Occipital lobe (tissue), 1 donor: ENCODE measurements at regions not wholly inside any gene's neighbourhood (a gene's known extent, or its start where the extent isn't known, plus 50 kb on each side); places are given as distances from the start of the nearest gene placed in this dataset.
A peak's percentile ranks its signal among the peaks of the same experiment; 100 is the strongest.
"Not testable (repeated sequence)": the region's sequence is repeated elsewhere in the genome, so short reads cannot be mapped to it uniquely, and the experiment has no call there.

Experiments
- DNase-seq: peaks from one replicate; lab custom pipeline; 2025; lab: John Stamatoyannopoulos, UW

DNA sequence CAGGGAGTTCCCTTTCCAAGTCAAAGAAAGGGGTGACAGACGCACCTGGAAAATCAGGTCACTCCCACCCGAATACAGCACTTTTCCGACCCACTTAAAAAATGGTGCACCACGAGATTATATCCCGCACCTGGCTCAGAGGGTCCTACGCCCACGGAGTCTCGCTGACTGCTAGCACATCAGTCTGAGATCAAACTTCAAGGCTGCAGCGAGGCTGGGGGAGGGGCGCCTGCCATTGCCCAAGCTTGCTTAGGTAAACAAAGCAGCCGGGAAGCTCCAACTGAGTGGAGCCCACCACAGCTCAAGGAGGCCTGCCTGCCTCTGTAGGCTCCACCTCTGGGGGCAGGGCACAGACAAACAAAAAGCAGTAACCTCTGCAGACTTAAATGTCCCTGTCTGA is 277.8 kb upstream of the ARHGAP42 start:
- not testable (repeated sequence) for DNase-seq

GRCh38 chr11:100419518-100419917 is 267.6 kb upstream of the ARHGAP42 start:
- no peak for DNase-seq

DNA sequence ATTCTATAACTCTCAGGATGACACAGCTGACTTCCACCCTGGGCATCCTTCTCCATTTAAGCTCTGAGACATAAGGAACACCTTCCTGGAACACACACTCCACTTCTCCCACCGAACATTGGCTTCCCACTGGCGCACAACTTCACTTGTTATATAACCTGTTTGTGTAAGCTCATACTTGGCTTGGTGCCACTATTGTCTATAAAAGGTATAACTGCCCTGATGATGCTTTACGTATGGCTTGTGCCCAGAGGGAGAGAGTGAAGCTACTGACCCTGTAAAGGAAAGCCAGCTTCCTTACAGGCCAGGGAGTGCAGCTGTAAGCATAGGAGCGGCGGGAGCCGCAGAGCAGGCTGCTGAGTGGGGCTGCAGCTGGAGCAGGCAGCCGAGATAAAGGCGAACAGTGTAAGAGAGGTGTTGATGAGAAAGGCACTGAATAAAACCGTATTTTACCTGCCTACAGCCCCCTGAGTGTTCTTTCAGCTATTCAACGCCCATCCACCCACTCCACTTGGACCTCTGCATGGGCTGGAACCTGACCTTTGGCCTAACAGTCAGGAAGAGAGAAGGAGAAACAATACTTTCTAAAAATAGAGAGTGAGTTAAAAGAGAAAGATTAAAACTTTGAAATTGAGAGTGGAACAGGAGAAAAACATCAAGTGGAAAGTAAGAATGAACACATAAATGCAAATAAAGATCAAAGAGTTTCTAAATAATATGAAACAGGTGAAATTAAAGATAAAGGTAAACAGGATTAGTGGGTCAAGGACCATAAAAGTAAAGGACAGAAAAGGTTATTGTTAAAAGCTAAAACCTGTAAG is 252.1 kb upstream of the ARHGAP42 start:
- no peak for DNase-seq

GRCh38 chr11:100438376-100438775 is 248.7 kb upstream of the ARHGAP42 start:
- DNase-seq, result no peak

GRCh38 chr11:100441086-100441485 is 246.0 kb upstream of the ARHGAP42 start:
- DNase-seq, result no peak

DNA sequence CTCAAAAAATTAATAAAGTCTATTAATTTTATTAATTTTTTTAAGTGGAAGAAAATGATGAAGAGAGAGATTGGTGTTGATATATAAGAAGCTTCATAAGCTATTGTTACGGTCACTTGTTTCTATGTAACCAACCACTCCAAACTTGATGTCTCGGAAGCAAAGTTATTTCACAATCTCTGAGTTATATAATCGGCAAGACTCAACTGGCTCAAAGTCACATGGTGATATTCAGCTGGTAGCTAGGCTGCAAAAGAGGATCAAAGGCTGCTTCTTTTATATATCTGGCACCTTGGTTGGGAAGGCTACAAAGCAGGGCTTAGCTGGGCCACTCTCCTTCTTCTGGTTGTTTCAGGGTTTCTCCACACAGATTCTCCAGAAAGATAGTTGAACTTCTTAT is 245.1 kb upstream of the ARHGAP42 start:
- no peak for DNase-seq

- DNase-seq, result peak; percentile 13
These were observed 241.8 kb upstream of the ARHGAP42 start for GRCh38 chr11:100445231-100445735.

DNA sequence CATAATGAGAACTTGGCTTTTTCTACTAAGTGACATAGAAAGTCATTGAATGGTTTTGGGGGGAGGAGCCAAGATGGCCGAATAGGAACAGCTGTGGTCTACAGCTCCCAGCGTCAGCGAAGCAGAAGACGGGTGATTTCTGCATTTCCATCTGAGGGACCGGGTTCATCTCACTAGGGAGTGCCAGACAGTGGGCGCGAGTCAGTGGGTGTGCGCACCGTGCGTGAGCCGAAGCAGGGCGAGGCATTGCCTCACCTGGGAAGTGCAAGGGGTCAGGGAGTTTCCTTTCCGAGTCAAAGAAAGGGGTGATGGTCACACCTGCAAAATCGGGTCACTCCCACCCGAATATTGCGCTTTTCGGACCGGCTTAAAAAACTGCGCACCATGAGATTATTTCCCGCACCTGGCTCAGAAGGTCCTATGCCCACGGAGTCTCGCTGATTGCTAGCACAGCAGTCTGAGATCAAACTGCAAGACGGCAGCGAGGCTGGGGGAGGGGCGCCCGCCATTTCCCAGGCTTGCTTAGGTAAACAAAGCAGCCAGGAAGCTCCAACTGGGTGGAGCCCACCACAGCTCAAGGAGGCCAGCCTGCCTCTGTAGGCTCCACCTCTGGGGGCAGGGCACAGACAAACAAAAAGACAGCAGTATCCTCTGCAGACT is 235.2 kb upstream of the ARHGAP42 start:
- DNase-seq, result not testable (repeated sequence)

- DNase-seq, result no peak
These were observed 227.3 kb upstream of the ARHGAP42 start for GRCh38 chr11:100459811-100460210.

DNA sequence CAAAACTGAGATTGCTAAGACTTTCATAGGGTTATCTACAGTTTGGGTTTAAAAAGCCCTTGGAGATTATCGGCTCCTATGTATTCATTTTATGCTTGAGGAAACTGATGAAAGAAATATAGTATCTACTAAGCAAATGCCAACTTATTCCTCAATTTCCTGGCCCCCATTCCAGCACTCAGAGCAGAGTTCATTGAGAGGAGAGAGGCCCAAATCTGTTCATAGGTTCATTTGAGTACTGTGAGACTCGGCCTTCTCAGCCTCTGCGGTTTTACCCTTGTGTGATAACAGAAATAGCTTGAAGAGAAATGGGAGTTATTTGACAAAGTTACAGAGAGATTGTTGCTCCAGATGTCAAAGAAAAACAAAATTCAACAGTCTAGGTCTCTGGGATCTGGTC is 226.7 kb upstream of the ARHGAP42 start:
- no peak for DNase-seq

GRCh38 chr11:100467821-100468508 is 219.1 kb upstream of the ARHGAP42 start:
- DNase-seq, result no peak

DNA sequence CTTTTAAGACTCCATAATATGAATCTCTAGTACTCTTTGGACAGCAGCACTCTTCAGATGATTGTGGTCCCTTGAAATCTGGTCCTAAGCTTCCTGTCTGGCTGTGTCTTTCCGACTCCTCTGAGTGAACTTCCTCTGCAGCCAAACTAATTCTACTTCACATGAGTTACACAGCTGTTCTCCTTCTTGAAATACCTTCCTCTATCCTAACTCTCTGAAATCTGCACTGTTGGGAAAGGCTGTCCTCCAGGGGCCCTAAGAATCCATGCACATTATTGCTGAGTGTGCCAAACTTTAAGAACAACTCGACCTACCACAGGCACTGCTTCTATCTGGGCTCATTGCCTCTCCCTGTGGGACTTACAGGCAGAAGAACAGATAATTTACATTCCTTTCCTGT is 217.3 kb upstream of the ARHGAP42 start:
- no peak for DNase-seq

DNA sequence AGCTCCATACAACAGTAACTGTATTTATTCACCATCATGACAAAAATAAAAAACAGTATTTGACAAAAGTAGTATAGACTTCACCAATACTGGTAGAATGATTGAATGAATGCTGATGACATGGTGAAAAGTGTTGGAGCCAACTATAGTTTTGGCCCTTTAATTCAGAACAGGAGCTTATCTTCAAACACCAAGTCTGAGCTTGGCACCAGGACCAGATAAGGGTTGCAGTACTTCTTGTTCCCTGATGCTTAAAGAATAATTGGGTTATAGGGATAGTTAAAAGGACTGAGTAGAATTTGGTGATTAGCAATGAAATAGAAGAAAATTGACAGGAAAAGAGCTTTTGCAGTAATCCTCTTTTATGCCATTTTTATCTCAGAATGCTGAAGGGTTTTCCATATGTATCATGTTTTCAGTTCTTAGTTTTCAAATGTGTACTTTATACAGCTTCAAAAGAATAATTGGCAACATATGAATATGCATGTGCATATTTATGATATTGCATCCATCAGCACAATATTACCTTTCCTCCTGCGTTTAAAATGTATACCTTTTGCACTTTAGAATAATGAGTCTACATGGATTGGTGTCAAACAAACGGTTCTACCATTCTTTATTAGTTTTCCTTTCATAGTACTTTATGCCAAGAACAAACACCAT is 214.2 kb upstream of the ARHGAP42 start:
- DNase-seq, result no peak

- DNase-seq, result no peak
These were observed 213.7 kb upstream of the ARHGAP42 start for GRCh38 chr11:100473390-100473740.

DNA sequence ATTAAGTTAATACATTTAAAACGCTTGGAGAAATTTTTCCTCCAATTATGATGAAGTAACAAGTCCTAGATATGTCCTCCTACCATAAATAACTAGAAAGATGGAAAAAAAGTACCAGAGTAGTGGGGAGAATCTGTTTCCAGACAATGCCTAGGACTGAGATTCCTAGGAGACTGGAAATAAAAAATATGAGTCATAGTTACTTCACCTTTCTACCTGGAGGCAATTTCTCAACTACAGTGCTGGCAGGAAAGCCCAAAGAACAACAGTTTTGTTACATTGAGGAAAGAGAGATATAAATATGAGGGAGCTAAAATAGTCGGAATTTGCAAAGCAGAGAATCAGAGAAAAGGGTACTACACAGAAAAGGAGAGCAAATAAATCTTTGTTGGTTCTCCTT is 202.1 kb upstream of the ARHGAP42 start:
- no peak for DNase-seq

DNA sequence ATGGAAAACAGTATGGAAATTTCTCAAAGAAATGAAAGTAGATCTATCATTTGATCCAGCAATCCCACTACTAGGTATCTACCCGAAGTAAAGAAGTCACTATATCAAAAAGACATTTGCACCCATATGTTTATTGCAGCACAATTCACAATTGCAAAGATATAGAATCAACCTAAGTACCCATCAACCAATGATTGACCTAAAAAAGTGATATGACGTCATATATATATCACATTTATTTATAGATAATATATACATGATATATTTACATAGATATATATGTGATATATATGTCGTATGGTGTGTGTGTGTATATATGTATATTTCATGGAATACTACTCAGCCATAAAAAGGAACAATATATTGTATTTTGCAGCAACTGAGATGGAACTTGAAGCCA is 188.3 kb upstream of the ARHGAP42 start:
- no peak for DNase-seq

GRCh38 chr11:100501450-100501849 is 185.6 kb upstream of the ARHGAP42 start:
- no peak for DNase-seq

DNA sequence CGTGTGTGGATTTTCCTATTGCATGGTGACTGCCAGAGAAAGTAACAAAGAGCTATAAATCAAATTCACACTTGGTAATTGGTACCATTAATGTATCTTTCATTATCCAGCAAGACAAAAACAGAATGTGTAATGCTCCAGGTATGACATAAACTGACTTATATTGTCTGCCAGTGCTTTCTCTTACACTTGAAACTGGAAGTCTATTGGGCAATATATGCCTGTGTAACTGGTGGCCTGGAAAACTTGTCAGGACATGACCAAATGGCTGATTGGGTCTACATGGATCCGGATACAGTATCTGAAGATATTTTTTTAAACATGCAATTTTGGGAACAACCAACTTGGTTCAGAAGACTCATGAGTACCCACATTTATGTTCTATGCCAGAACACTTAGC is 174.6 kb upstream of the ARHGAP42 start:
- no peak for DNase-seq

- DNase-seq, result no peak
These were observed 172.0 kb upstream of the ARHGAP42 start for GRCh38 chr11:100515087-100515486.

GRCh38 chr11:100525197-100525596 is 161.9 kb upstream of the ARHGAP42 start:
- DNase-seq, result no peak

GRCh38 chr11:100525635-100526034 is 161.5 kb upstream of the ARHGAP42 start:
- no peak for DNase-seq

DNA sequence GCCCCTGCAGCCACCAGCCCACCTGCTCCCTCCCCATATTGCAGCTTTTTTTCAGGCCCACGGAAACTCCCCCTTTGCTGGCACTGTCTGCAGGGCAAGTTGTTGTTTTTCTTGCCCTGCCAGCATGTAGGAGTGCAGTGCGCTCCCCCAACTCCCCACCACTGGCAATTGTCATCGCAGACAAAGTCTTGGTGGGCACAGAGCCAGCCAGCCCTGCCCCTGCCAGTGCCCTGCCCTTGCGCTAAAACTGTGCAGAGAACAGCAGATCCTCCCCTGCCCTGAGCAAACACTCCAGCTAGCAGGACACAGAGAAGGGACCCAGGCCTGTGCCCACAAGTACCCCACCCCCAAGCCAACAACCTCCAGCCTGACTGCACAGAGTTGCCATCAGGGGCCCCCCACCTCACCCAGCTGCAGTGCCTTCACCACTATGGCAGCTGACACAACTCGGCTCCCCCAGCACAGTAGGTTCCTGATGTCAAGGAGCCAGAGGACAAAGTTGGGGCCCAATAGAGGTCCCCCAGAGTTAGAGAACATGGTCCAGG is 158.1 kb upstream of the ARHGAP42 start:
- DNase-seq, result no peak
